KMS-11 (cell line): ENCODE measurements at regions not wholly inside any gene's neighbourhood (a gene's known extent, or its start where the extent isn't known, plus 50 kb on each side); places are given as distances from the start of the nearest gene placed in this dataset.

Experiments
- H2AFZ ChIP-seq: fragments of 200-600 bp; sonication (generic); 2 replicates; pipeline ENCODE4 v1.6.1; 2016; ENCODE audit warnings: antibody characterized with exemption, mixed run types, low read depth
- H3K27ac ChIP-seq: fragments of 200-600 bp; sonication (generic); 2 replicates; pipeline ENCODE4 v1.6.1; 2016; ENCODE audit warnings: mild to moderate bottlenecking, mixed run types
- H3K27me3 ChIP-seq: fragments of 200-600 bp; sonication (generic); 2 replicates; pipeline ENCODE4 v1.6.1; 2017; ENCODE audit warnings: mild to moderate bottlenecking, low read depth, mixed run types, moderate library complexity; ENCODE audit not compliant: insufficient read depth
- H3K36me3 ChIP-seq: fragments of 200-600 bp; sonication (generic); 2 replicates; pipeline ENCODE4 v1.6.1; 2017; ENCODE audit warnings: mild to moderate bottlenecking, mixed run types; ENCODE audit not compliant: insufficient read depth
- H3K4me1 ChIP-seq: fragments of 200-600 bp; sonication (generic); 2 replicates; pipeline ENCODE4 v1.6.1; 2016; ENCODE audit warnings: mild to moderate bottlenecking, low read depth, mixed run types; ENCODE audit not compliant: poor library complexity, severe bottlenecking
- H3K4me2 ChIP-seq: fragments of 200-600 bp; sonication (generic); 2 replicates; pipeline ENCODE4 v1.7.0; 2016; ENCODE audit warnings: mild to moderate bottlenecking, mixed run types
- H3K4me3 ChIP-seq: fragments of 200-600 bp; sonication (generic); IDR thresholded peaks from 2 replicates; pipeline ENCODE4 v1.6.1; 2017; ENCODE audit warnings: low read depth, low read length, mixed read lengths; ENCODE audit not compliant: insufficient read depth
- H3K79me2 ChIP-seq: fragments of 200-600 bp; sonication (generic); 2 replicates; pipeline ENCODE4 v1.6.1; 2016; ENCODE audit warnings: low read depth, mixed run types; ENCODE audit not compliant: insufficient read depth
- H3K9ac ChIP-seq: fragments of 200-600 bp; sonication (generic); 2 replicates; pipeline ENCODE4 v1.6.1; 2016; ENCODE audit warnings: mild to moderate bottlenecking, mixed run types
- H4K20me1 ChIP-seq: fragments of 200-600 bp; sonication (generic); 2 replicates; pipeline ENCODE4 v1.6.1; 2016; ENCODE audit warnings: mild to moderate bottlenecking, mixed run types; ENCODE audit not compliant: insufficient read depth
- CTCF ChIP-seq: fragments of 200-600 bp; sonication (generic); conservative IDR thresholded peaks from 2 replicates; pipeline ENCODE4 v1.6.1; 2017; ENCODE audit warnings: low read depth, mild to moderate bottlenecking, antibody characterized with exemption, low read length, moderate library complexity, mixed read lengths

- Histone ChIP-seq H3K9ac (no peak overlapping the region), H4K20me1 (no peaks in the 10 kb centered on the region), H3K4me3 (no peak overlapping the region), H3K4me2 (no peak overlapping the region), H2AFZ (no peak overlapping the region), H3K27me3 (no peaks in the 10 kb centered on the region), H3K4me1 (peaks cover 15% of the 10 kb centered on the region), H3K27ac (no peak overlapping the region), H3K36me3 (no peaks in the 10 kb centered on the region), H3K79me2 (no peaks in the 10 kb centered on the region)
- TF ChIP-seq CTCF: no peak
These were observed 183.6 kb upstream of the PZP start for GRCh38 chr12:9391815-9392214.

- Histone ChIP-seq H4K20me1 (no peaks in the 10 kb centered on the region), H3K36me3 (no peaks in the 10 kb centered on the region), H3K27me3 (no peaks in the 10 kb centered on the region), H2AFZ (no peak overlapping the region), H3K9ac (no peak overlapping the region), H3K4me1 (peaks cover 15% of the 10 kb centered on the region), H3K4me2 (no peak overlapping the region), H3K27ac (no peak overlapping the region), H3K4me3 (no peak overlapping the region), H3K79me2 (no peaks in the 10 kb centered on the region)
- no peak for TF ChIP-seq CTCF
These were observed 182.6 kb upstream of the PZP start for GRCh38 chr12:9390761-9391160.

GRCh38 chr12:9389796-9390195, 181.6 kb upstream of the PZP start:
- H2AFZ ChIP-seq: no peak overlapping the region
- peaks cover 15% of the 10 kb centered on the region for H3K4me1 ChIP-seq

GRCh38 chr12:9388379-9388778, 180.2 kb upstream of the PZP start:
- Histone ChIP-seq H3K27ac (no peak overlapping the region), H3K9ac (no peak overlapping the region), H3K79me2 (no peaks in the 10 kb centered on the region), H4K20me1 (no peaks in the 10 kb centered on the region), H2AFZ (no peak overlapping the region), H3K4me1 (peaks cover 10% of the 10 kb centered on the region), H3K4me3 (no peak overlapping the region), H3K36me3 (no peaks in the 10 kb centered on the region), H3K27me3 (no peaks in the 10 kb centered on the region), H3K4me2 (no peak overlapping the region)
- TF ChIP-seq CTCF: no peak

More at GRCh38 chr12:9389796-9390195, 181.6 kb upstream of the PZP start:
- H3K27me3 ChIP-seq: no peaks in the 10 kb centered on the region
- H3K4me2 ChIP-seq: no peak overlapping the region
- H3K4me3 ChIP-seq: no peak overlapping the region
- no peak overlapping the region for H3K27ac ChIP-seq
- H4K20me1 ChIP-seq: no peaks in the 10 kb centered on the region
- no peaks in the 10 kb centered on the region for H3K79me2 ChIP-seq
- no peak for TF ChIP-seq CTCF
- no peak overlapping the region for H3K9ac ChIP-seq
- no peaks in the 10 kb centered on the region for H3K36me3 ChIP-seq

GRCh38 chr12:9387450-9387849, 179.3 kb upstream of the PZP start:
- Histone ChIP-seq H2AFZ (no peak overlapping the region), H3K36me3 (no peaks in the 10 kb centered on the region), H3K4me1 (peaks cover under 1% of the 10 kb centered on the region), H3K27me3 (no peaks in the 10 kb centered on the region), H3K27ac (no peak overlapping the region), H3K9ac (no peak overlapping the region), H3K4me2 (no peak overlapping the region), H3K79me2 (no peaks in the 10 kb centered on the region), H3K4me3 (no peak overlapping the region), H4K20me1 (no peaks in the 10 kb centered on the region)
- no peak for TF ChIP-seq CTCF
